SHP77 treated with DMSO at 0.1 percent for 48 hours (cell line): ENCODE measurements at regions not wholly inside any gene's neighbourhood (a gene's known extent, or its start where the extent isn't known, plus 50 kb on each side); places are given as distances from the start of the nearest gene placed in this dataset.
"Not testable (repeated sequence)": the region's sequence is repeated elsewhere in the genome, so short reads cannot be mapped to it uniquely, and the experiment has no call there.

Experiments
- DNase-seq: peaks from one replicate; lab custom pipeline; 2025; lab: John Stamatoyannopoulos, UW

DNA sequence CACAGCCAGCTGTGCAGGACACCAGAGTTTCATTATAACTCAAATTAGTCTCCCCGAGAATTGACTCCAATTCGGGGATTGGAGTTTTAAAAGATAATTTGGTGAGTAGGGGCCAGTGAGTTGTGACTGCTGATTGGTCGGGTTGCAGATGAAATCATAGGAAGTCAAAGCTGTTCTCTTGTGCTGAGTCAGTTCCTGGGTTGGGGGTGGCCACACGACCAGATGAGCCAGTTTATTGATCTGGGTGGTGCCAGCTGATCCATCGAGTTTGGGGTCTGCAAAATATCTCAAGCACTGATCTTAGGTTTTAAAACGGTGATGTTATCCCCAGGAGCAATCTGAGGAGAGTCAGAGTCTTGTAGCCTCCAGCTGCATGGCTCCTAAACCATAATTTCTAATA is 82.7 kb upstream of the SLC66A3 start:
- no peak for DNase-seq

- DNase-seq = no peak
These were observed 82.0 kb upstream of the SLC66A3 start for GRCh38 chr2:11073251-11073650.

DNA sequence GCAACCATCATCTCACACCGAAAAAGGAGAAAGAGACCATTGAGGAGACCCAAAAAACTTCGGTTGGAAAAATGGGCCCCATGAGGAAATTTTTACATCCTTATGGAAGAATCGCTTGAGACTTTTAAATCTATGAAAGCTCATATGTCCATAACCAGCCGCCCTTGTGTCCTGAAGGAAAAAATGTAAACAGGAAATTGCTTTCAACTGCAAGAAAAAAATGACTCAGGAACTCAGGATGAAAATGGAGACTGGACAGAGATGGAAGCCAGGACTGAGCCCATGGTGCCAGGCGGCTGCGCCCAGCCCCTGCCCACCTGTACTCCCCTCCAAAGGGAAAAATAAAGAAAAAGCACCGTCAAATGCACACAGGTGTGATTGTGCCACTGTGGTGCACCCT is 81.5 kb upstream of the SLC66A3 start:
- no peak for DNase-seq

DNA sequence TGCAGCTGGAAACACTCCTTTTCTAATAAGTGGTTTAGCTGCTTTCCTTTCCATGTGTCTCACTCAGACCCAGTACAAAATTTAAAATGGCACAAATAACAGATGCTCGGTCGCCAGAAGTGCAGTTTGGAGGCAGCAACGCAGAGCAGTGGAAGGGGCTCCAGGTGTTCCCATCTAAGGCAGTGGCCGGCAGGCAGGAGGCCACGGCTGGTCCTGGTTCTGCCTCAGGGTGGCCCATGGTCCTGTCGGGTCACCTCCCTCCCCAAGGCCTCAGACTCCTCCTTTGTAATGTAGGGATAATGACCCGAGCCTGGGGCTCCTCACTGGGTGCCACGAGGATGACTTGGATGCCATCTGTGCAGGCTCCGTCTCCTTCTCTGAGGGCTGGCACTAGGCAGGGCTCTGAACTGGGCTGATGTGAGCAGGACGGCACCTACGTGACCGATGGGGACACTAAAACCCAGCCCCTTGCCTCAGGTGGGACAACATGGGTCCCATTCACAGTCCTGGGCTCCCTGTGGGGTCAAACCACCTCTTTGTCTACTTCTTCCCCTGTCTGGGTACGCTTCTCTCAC is 80.9 kb upstream of the SLC66A3 start:
- DNase-seq = no peak

- no peak for DNase-seq
These were observed 80.0 kb upstream of the SLC66A3 start for GRCh38 chr2:11075221-11075620.

GRCh38 chr2:11077411-11077810 is 77.9 kb upstream of the SLC66A3 start:
- no peak for DNase-seq

DNA sequence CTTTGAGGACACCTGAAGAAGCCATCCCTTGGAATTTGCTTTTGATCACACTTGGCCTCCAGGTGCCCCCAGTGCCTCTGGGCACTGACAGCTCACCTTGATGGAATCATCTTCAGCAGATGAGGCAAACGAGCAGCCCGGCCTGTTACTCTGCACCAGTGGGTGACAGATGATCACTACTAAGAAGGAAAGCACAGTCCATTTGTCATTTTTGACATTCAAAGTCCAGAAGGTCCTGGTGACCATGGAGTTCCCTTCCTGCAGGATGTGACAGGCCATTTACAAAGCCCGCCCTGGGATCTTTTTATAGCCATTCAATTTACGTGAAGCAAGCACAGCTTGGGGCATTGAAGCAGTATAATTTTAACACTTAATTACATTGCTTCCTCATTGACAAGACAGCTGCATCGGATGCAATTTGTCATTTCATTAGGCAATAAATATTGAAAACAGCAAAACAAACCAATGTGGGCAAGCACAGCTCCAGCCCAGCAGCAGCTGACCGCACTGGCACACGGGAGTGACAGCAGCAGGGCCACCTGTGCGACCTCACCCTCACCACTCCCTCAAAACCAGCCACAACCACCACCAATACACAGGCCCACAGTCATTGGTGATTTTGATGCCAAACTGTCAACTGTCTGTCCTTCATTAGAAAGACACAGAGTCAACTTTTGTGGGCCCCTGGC is 76.0 kb upstream of the SLC66A3 start:
- no peak for DNase-seq

DNA sequence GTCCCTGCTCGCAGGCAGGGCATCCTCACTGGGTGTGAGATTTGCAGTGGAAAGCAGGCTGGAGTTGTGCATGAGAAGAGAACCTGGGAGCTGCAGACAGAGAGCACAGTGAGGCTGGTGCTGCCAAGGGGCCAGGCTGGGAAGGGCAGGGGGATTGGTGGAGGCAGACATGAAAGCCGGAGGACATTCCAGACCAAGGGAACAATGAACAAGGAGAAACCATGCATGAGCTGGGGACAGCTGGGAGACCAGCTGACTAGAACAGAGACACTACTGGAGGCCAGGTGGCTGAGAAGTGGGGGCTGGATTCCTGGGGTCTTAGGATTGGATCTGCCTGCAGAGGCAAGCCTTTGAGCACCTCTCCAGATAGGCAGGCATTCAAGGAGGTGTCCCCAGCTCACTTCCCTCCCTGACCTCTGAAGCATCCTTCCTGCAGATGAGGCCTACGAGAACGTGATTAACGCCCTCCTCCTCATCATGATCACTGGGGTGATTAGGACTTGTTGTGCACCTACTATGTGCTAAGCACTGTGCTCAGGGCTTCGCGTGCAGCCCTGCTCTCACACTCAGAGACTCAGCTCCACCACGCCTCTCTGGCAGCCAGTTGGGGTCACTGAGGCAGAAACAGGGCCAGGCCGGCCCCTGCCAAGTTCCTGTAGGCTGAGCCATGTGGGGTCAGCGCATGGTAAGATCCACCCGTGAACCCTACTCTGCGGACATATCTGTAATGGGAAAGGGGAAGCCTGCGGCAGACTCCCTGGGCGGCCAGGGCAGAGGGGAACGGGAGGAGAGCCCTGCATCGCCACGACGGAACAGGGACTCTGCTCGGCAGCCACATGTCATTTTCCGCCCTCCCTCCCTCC is 74.8 kb upstream of the SLC66A3 start:
- no peak for DNase-seq

DNA sequence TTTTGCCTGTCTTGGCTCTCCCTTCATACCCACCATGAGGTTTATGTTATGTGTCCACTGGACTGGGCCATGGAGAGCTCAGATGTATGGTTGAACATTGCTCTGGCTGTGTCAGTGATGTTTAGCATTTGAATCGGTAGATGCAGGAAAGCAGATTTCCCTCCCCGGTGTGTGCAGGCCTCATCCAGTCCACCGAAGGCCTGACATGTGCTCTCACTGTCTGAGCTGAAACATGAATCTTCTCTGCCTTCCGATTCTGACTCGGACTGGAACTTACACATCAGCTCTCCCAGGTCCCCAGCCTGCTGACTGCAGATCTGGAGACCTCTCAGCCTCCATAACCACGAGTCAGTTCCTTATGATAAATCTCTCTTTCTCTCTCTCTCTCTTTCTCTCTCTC is 72.4 kb upstream of the SLC66A3 start:
- DNase-seq = no peak

- DNase-seq = not testable (repeated sequence)
These were observed 66.4 kb upstream of the SLC66A3 start for GRCh38 chr2:11088821-11089220.

GRCh38 chr2:11090187-11090586 is 65.1 kb upstream of the SLC66A3 start:
- DNase-seq = no peak

- DNase-seq = no peak
These were observed 62.4 kb upstream of the SLC66A3 start for GRCh38 chr2:11092701-11093335.

DNA sequence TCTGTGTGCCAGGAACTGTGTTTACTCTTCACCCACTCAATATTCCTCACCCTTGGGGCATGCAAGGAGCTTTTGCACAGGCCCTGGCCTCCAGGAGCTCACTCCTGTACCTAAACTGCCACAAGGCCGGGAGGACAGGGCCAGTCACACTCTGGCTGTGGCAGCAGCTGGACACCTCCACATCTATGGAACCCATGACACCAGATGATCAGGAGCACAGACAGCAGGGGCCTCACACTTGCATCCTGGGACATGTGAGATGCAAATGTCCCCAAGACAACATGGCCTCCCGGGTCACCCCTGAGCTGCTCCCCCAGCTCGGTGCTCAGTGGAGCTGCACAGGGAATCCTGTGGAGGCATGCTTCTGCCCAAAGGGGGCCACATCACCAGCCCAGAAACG is 61.8 kb upstream of the SLC66A3 start:
- no peak for DNase-seq

GRCh38 chr2:11094021-11094810 is 61.1 kb upstream of the SLC66A3 start:
- DNase-seq = no peak

- DNase-seq = no peak
These were observed 58.7 kb upstream of the SLC66A3 start for GRCh38 chr2:11096591-11096990.

- no peak for DNase-seq
These were observed 58.1 kb upstream of the SLC66A3 start for GRCh38 chr2:11097038-11097720.

DNA sequence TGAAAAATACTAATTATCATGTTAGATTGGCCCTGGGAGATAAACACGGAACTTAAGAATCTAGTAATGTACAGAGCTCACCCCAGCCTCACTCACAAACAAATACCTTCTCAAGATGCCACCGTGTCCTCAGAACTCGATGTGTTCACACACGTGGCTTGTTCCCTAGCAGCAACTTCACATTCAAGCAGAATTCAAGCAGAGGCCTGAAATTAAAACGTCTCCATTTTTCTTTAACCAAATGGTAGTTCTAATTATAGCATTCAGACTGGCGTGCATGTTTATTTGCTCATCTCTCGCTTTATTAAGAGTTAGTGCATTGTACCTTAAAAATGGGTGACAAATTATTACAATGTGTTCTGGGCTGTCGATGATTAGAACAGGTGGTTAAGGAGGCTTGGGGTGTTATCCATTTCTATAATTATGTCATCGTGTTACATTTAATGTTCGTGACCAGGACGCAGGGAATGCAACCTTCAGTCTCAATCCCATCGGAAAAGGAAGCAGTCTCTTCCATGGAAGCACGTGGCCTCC is 57.3 kb upstream of the SLC66A3 start:
- DNase-seq = no peak

GRCh38 chr2:11099122-11100065 is 55.9 kb upstream of the SLC66A3 start:
- DNase-seq = peak; percentile 44

GRCh38 chr2:11100130-11100529 is 55.1 kb upstream of the SLC66A3 start:
- no peak for DNase-seq

- no peak for DNase-seq
These were observed 54.3 kb upstream of the SLC66A3 start for GRCh38 chr2:11100976-11101375.
